SK-N-SH (cell line): ENCODE measurements at regions not wholly inside any gene's neighbourhood (a gene's known extent, or its start where the extent isn't known, plus 50 kb on each side); places are given as distances from the start of the nearest gene placed in this dataset.

ENCODE experiments used
- CTCF ChIA-PET: fragments of 300-600, 350-600 bp; formaldehyde crosslinking; extraction: SDS; loops from one replicate; lab custom pipeline; 2021; lab: Yijun Ruan, JAX
- POLR2A ChIA-PET: fragments of 350-600 bp; sonication (Branson Sonifier 250); formaldehyde crosslinking; extraction: SDS; loops from one replicate; lab custom pipeline; 2020; ENCODE audit warnings: antibody characterized with exemption, inconsistent platforms; lab: Yijun Ruan, JAX
- DNase-seq: peaks from one replicate; pipeline ENCODE4 v3.0.0; 2012
- H2AFZ ChIP-seq: fragments of 200-600 bp; sonication (generic); 2 replicates; pipeline ENCODE4 v1.8.1; 2016; ENCODE audit warnings: antibody characterized with exemption, mild to moderate bottlenecking, low read depth
- H3F3A ChIP-seq: fragments of 200-600 bp; sonication (generic); replicated peaks from 2 replicates; pipeline ENCODE3; 2016; ENCODE audit warnings: antibody characterized with exemption, mild to moderate bottlenecking; ENCODE audit not compliant: insufficient read depth
- H3K27ac ChIP-seq, 2 experiments: fragments of 200-500 bp in 1 of 2; fragments of 200-600 bp in 1 of 2; sonication (Bioruptor generic) in 1 of 2; sonication (generic), shearing (Covaris generic) in 1 of 2; 2 replicates each; pipeline versions ENCODE4 v1.5.1 to v1.6.1; 2014 to 2016; ENCODE audit warnings: low read depth in 2 of 2, inconsistent platforms in 1 of 2, low read length in 1 of 2, mild to moderate bottlenecking in 1 of 2, mixed read lengths in 1 of 2
- H3K27me3 ChIP-seq: fragments of 200-600 bp; sonication (generic), shearing (Covaris generic); 2 replicates; pipeline ENCODE4 v1.6.1; 2016; ENCODE audit warnings: mixed run types; ENCODE audit not compliant: insufficient read depth
- H3K36me3 ChIP-seq, 2 experiments: fragments of 200-500 bp in 1 of 2; fragments of 200-600 bp in 1 of 2; sonication (Bioruptor generic) in 1 of 2; sonication (generic) in 1 of 2; replicated peaks in 1 of 2; 2 replicates each; pipeline versions ENCODE3 to v1.5.1; 2014 to 2016; ENCODE audit warnings: low read length in 1 of 2, mild to moderate bottlenecking in 1 of 2; ENCODE audit not compliant: insufficient read depth in 2 of 2, control insufficient read depth in 1 of 2
- H3K4me1 ChIP-seq, 2 experiments: fragments of 200-500 bp in 1 of 2; fragments of 200-600 bp in 1 of 2; sonication (Bioruptor generic) in 1 of 2; sonication (generic), shearing (Covaris generic) in 1 of 2; 2 replicates each; pipeline versions ENCODE4 v1.5.1 to v1.6.1; 2014 to 2016; ENCODE audit warnings: low read depth in 1 of 2, low read length in 1 of 2, mixed run types in 1 of 2; ENCODE audit not compliant: insufficient read depth in 2 of 2, control insufficient read depth in 1 of 2
- H3K4me2 ChIP-seq: fragments of 200-600 bp; sonication (generic), shearing (Covaris generic); 2 replicates; pipeline ENCODE4 v1.6.1; 2017; ENCODE audit warnings: mixed run types
- H3K4me3 ChIP-seq, 2 experiments: fragments of 200-500 bp in 1 of 2; fragments of 200-600 bp in 1 of 2; sonication (Bioruptor generic) in 1 of 2; sonication (generic), shearing (Covaris generic) in 1 of 2; 2 replicates each; pipeline versions ENCODE4 v1.5.1 to v1.8.1; 2014 to 2016; ENCODE audit warnings: low read depth in 2 of 2, inconsistent platforms in 1 of 2, low read length in 1 of 2, mild to moderate bottlenecking in 1 of 2, mixed read lengths in 1 of 2, moderate library complexity in 1 of 2
- H3K79me2 ChIP-seq: fragments of 200-600 bp; sonication (generic); 2 replicates; pipeline ENCODE4 v1.8.1; 2017; ENCODE audit warnings: mild to moderate bottlenecking; ENCODE audit not compliant: insufficient read depth
- H3K9ac ChIP-seq: fragments of 200-600 bp; sonication (generic); 2 replicates; pipeline ENCODE4 v1.6.1; 2017; ENCODE audit warnings: mixed run types
- H3K9me2 ChIP-seq: fragments of 200-600 bp; sonication (generic); 2 replicates; pipeline ENCODE4 v1.6.1; 2017; ENCODE audit warnings: mixed run types
- H3K9me3 ChIP-seq: fragments of 200-600 bp; sonication (generic); 2 replicates; pipeline ENCODE4 v1.6.1; 2017; ENCODE audit warnings: mixed run types, mild to moderate bottlenecking, moderate library complexity
- H4K20me1 ChIP-seq: fragments of 200-600 bp; sonication (generic); 2 replicates; pipeline ENCODE4 v1.6.1; 2017; ENCODE audit warnings: mild to moderate bottlenecking, mixed run types; ENCODE audit not compliant: insufficient read depth
- CHD2 ChIP-seq: fragments of 150-350 bp; IDR thresholded peaks from 2 replicates; pipeline ENCODE4 v1.6.1; 2018; ENCODE audit warnings: low read length; ENCODE audit not compliant: partially characterized antibody
- EZH2phosphoT487 ChIP-seq: fragments of 200-600 bp; sonication (generic); IDR thresholded peaks from 2 replicates; pipeline ENCODE4 v1.6.1; 2017; ENCODE audit warnings: low read depth, mixed run types, mild to moderate bottlenecking, antibody characterized with exemption, moderate library complexity, borderline replicate concordance
- FOXJ3 ChIP-seq: sonication (generic); formaldehyde crosslinking; IDR thresholded peaks from 2 replicates; pipeline ENCODE4 v1.5.1; 2020; ENCODE audit warnings: mild to moderate bottlenecking, missing genetic modification reagents
- FOXM1 ChIP-seq: IDR thresholded peaks from 2 replicates; pipeline ENCODE4 v1.4.0; 2012; ENCODE audit warnings: low read depth, mild to moderate bottlenecking
- GABPA ChIP-seq: IDR thresholded peaks from 2 replicates; pipeline ENCODE4 v1.4.0; 2012; ENCODE audit warnings: low read depth, mild to moderate bottlenecking
- GATA2 ChIP-seq: sonication (generic); formaldehyde crosslinking; IDR thresholded peaks from 2 replicates; pipeline ENCODE4 v1.5.0; 2020; ENCODE audit warnings: mild to moderate bottlenecking, missing genetic modification reagents
- IRF3 ChIP-seq: fragments of 150-350 bp; IDR thresholded peaks from 2 replicates; pipeline ENCODE4 v1.6.1; 2016; ENCODE audit warnings: mild to moderate bottlenecking, low read depth, low read length
- JUND ChIP-seq: IDR thresholded peaks from 2 replicates; pipeline ENCODE4 v1.4.0; 2012
- MAX ChIP-seq: IDR thresholded peaks from 2 replicates; pipeline ENCODE4 v1.4.0; 2012; ENCODE audit warnings: low read depth
- MXI1 ChIP-seq: IDR thresholded peaks from 2 replicates; pipeline ENCODE4 v1.6.1; 2012; ENCODE audit warnings: mild to moderate bottlenecking, low read depth, low read length, improper control_type of control experiment
- NFIC ChIP-seq: IDR thresholded peaks from 2 replicates; pipeline ENCODE4 v1.4.0; 2012; ENCODE audit warnings: borderline replicate concordance
- RAD21 ChIP-seq: IDR thresholded peaks from 2 replicates; pipeline ENCODE4 v1.6.1; 2012; ENCODE audit warnings: mild to moderate bottlenecking, low read length
- RXRA ChIP-seq: IDR thresholded peaks from 2 replicates; pipeline ENCODE4 v1.4.0; 2012; ENCODE audit warnings: low read depth, mild to moderate bottlenecking, borderline replicate concordance
- SIN3A ChIP-seq: IDR thresholded peaks from 2 replicates; pipeline ENCODE4 v1.6.1; 2012; ENCODE audit warnings: low read depth, mild to moderate bottlenecking, low read length, moderate library complexity, borderline replicate concordance
- SMC3 ChIP-seq: IDR thresholded peaks from 2 replicates; pipeline ENCODE4 v1.6.1; 2012; ENCODE audit warnings: low read depth, low read length, improper control_type of control experiment
- TEAD4 ChIP-seq: IDR thresholded peaks from 2 replicates; pipeline ENCODE4 v1.4.0; 2012; ENCODE audit warnings: mild to moderate bottlenecking, borderline replicate concordance; ENCODE audit not compliant: insufficient read depth
- USF1 ChIP-seq: IDR thresholded peaks from 2 replicates; pipeline ENCODE4 v1.4.0; 2012; ENCODE audit warnings: low read depth, borderline replicate concordance
- YY1 ChIP-seq: IDR thresholded peaks from 2 replicates; pipeline ENCODE4 v1.4.0; 2012; ENCODE audit warnings: low read depth, mild to moderate bottlenecking
- ZBTB33 ChIP-seq: IDR thresholded peaks from 2 replicates; pipeline ENCODE4 v1.4.0; 2012; ENCODE audit warnings: low read depth, borderline replicate concordance
- WGBS: methylation state at CpG from one replicate; pipeline ENCODE4 v1.1.6; 2017; ENCODE audit warnings: low lambda C conversion rate; 5-methylcytosine and 5-hydroxymethylcytosine counted together

GRCh38 chr1:207234690-207235089 lies 86.8 kb upstream of the CD55 start:
- Histone ChIP-seq H2AFZ (peak overlapping the region; percentile 9; the same call in 1 of the 2 replicates), H3K9me2 (no peaks in the 10 kb centered on the region), H3K9ac (no peak overlapping the region), H4K20me1 (no peaks in the 10 kb centered on the region), H3K4me2 (no peak overlapping the region), H3F3A (peaks cover 15% of the 10 kb centered on the region), H3K9me3 (no peaks in the 10 kb centered on the region), H3K27ac (no peak overlapping the region), H3K4me3 (no peak overlapping the region), H3K4me1 (no peaks in the 10 kb centered on the region; a peak in 1 of 4 replicates), H3K27me3 (no peaks in the 10 kb centered on the region), H3K79me2 (no peaks in the 10 kb centered on the region), H3K36me3 (no peaks in the 10 kb centered on the region)
- DNase-seq = no peak
- ChIA-PET CTCF (no interaction called here), POLR2A (no interaction called here)
- TF ChIP-seq NFIC = no peak
- no peak for TF ChIP-seq YY1
- TF ChIP-seq GATA2 (CRISPR knock-in tag) = no peak
- no peak for TF ChIP-seq RAD21
- no peak for TF ChIP-seq FOXJ3 (CRISPR knock-in tag)

GRCh38 chr1:207239874-207240273 lies 81.6 kb upstream of the CD55 start:
- 30% methylated on average over 2 of the region's 2 CpGs for WGBS

More at GRCh38 chr1:207239874-207240273, 81.6 kb upstream of the CD55 start:
- Histone ChIP-seq H2AFZ (0 out of 2 replicates have a peak overlapping the region, but pooled peaks have one; percentile 34), H3K4me3 (no peak overlapping the region), H3K79me2 (no peaks in the 10 kb centered on the region), H3K4me1 (peaks cover 0 to 2% of the 10 kb centered on the region in 2 experiments; a peak in 3 of 4 replicates), H4K20me1 (no peaks in the 10 kb centered on the region), H3F3A (peaks cover 3% of the 10 kb centered on the region), H3K9me2 (no peaks in the 10 kb centered on the region), H3K36me3 (no peaks in the 10 kb centered on the region), H3K9me3 (no peaks in the 10 kb centered on the region), H3K9ac (no peak overlapping the region), H3K4me2 (no peak overlapping the region), H3K27ac (no peak overlapping the region; a peak in 1 of 4 replicates), H3K27me3 (no peaks in the 10 kb centered on the region)
- ChIA-PET POLR2A (no interaction called here), CTCF (no interaction called here)
- TF ChIP-seq SIN3A (no peak), TEAD4 (no peak), CHD2 (no peak), ZBTB33 (no peak), GABPA (no peak), EZH2phosphoT487 (no peak), SMC3 (no peak), MXI1 (no peak), MAX (no peak), IRF3 (no peak), FOXJ3 (CRISPR knock-in tag) (no peak), RXRA (no peak), JUND (no peak), FOXM1 (no peak), USF1 (no peak), GATA2 (CRISPR knock-in tag) (no peak), NFIC (no peak)
- no peak for DNase-seq
